ENCODE measurements at regions not wholly inside any gene's neighbourhood (a gene's known extent, or its start where the extent isn't known, plus 50 kb on each side); places are given as distances from the start of the nearest gene placed in this dataset.

DNA sequence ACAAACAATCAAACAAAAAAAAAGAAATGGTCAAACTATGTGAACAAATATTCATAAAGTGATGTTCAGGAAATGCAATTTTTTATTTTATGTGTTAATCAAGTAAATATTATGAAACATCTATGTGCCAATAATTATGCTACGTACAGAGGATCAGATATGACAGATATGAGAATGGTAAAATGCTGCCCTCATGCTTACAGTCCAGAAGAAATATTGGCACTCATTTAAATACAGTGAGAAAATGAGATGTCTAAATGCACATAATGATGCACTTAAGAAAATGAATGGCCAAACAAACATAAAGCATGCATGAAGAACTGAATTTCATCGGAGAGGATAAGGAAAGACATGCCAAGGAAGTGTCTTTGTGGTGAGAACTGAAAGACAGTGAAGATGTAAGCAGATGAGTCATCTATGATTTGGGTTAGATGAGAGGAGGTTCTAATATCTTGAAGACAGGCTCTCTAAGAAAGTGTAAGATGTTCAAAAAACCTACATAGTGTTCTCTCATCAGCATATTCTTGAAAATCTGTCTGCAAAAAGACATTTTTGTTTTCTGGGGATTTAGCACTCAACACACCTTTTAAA is 1231.1 kb upstream of the ACO1 start:
- no peak for DNase-seq (ENCODE audit: extremely low spot score)

DNA sequence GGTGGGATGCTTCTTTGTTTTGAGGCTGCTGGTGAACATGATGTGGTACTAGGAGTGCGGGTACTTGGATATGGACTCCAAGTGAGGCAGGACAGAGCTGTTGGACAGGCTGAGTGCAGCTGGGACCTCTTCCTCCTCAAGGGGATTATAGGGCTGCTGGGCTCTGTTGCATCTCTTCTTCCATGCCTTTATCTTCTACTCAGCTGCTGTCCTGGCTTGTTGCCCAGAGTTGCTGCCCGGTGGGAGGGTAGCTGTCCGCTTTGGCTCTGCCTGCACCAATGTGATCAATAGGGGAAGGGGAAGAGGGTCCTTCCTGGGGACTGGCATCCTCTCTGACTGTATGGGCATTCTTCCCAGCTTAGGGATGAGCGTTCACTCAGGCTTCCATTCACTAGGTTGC is 1217.9 kb upstream of the ACO1 start:
- Histone ChIP-seq H3K4me3 (no peak overlapping the region), H3K27me3 (no peaks in the 10 kb centered on the region), H3K4me1 (no peaks in the 10 kb centered on the region), H3K9me3 (no peaks in the 10 kb centered on the region), H3K36me3 (no peaks in the 10 kb centered on the region), H3K27ac (replicated peaks in 1 of 4) (no peak overlapping the region)
- DNase-seq (ENCODE audit: extremely low spot score), result no peak
- WGBS, result 87% methylated on average over 4 of the region's 4 CpGs
- TF ChIP-seq POLR2A (IDR thresholded peaks at IDR 0.05; ENCODE audit: low read depth) (no peak), POLR2AphosphoS5 (IDR thresholded peaks at IDR 0.05) (no peak), CTCF (IDR thresholded peaks at IDR 0.05) (no peak), EP300 (IDR thresholded peaks at IDR 0.05) (no peak)
- intact Hi-C loops (cut with DNase I), result no loop called here

More for the DNA sequence above, 1231.1 kb upstream of the ACO1 start:
- Histone ChIP-seq H3K4me3 (no peak overlapping the region), H3K27ac (replicated peaks in 1 of 4) (no peak overlapping the region), H3K4me1 (no peaks in the 10 kb centered on the region), H3K9me3 (no peaks in the 10 kb centered on the region), H3K36me3 (no peaks in the 10 kb centered on the region), H3K27me3 (no peaks in the 10 kb centered on the region)
- 55% methylated on average over 2 of the region's 2 CpGs for WGBS
- intact Hi-C loops (cut with DNase I), result no loop called here
- TF ChIP-seq EP300 (IDR thresholded peaks at IDR 0.05), result no peak
- TF ChIP-seq CTCF (IDR thresholded peaks at IDR 0.05), result no peak
- no peak for TF ChIP-seq POLR2AphosphoS5 (IDR thresholded peaks at IDR 0.05)
- no peak for TF ChIP-seq POLR2A (IDR thresholded peaks at IDR 0.05; ENCODE audit: low read depth)

DNA sequence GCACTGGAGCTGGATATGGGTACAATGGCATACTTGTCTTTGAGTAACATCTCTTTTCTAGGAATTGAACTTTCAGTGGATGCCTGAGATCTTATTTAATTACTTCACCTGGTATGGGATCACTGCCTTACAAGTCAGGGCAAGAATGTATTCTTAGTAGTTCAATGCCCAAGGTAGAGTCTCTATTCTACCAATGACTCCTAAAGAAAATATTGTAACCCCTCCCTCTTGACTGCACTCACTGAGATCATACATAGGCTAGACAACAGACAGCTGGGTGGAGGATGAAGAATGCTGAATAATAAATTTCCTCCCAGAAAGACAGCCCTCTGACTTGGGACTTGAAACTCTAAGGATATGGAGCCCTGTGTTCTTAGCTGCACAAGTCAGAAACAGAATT is 1216.3 kb upstream of the ACO1 start:
- no peak for DNase-seq (ENCODE audit: extremely low spot score)

GRCh38 chr9:31174681-31175080 is 1209.8 kb upstream of the ACO1 start:
- no peaks in the 10 kb centered on the region for H3K4me1 ChIP-seq
- H3K27ac ChIP-seq (replicated peaks in 1 of 4), result no peak overlapping the region
- intact Hi-C loops (cut with DNase I), result no loop called here
- 87% methylated on average over 2 of the region's 2 CpGs for WGBS
- no peaks in the 10 kb centered on the region for H3K36me3 ChIP-seq
- no peak for DNase-seq (ENCODE audit: extremely low spot score)
- H3K9me3 ChIP-seq, result no peaks in the 10 kb centered on the region
- TF ChIP-seq POLR2AphosphoS5 (IDR thresholded peaks at IDR 0.05) (no peak), CTCF (IDR thresholded peaks at IDR 0.05) (no peak), POLR2A (IDR thresholded peaks at IDR 0.05; ENCODE audit: low read depth) (no peak), EP300 (IDR thresholded peaks at IDR 0.05) (no peak)
- H3K27me3 ChIP-seq, result no peaks in the 10 kb centered on the region
- no peak overlapping the region for H3K4me3 ChIP-seq

More for the DNA sequence above, 1216.3 kb upstream of the ACO1 start:
- Histone ChIP-seq H3K36me3 (no peaks in the 10 kb centered on the region), H3K9me3 (no peaks in the 10 kb centered on the region), H3K27ac (replicated peaks in 1 of 4) (no peak overlapping the region), H3K4me1 (no peaks in the 10 kb centered on the region), H3K4me3 (no peak overlapping the region), H3K27me3 (no peaks in the 10 kb centered on the region)
- no peak for TF ChIP-seq EP300 (IDR thresholded peaks at IDR 0.05)
- no peak for TF ChIP-seq CTCF (IDR thresholded peaks at IDR 0.05)
- TF ChIP-seq POLR2AphosphoS5 (IDR thresholded peaks at IDR 0.05), result no peak
- no peak for TF ChIP-seq POLR2A (IDR thresholded peaks at IDR 0.05; ENCODE audit: low read depth)
- intact Hi-C loops (cut with DNase I), result no loop called here

DNA sequence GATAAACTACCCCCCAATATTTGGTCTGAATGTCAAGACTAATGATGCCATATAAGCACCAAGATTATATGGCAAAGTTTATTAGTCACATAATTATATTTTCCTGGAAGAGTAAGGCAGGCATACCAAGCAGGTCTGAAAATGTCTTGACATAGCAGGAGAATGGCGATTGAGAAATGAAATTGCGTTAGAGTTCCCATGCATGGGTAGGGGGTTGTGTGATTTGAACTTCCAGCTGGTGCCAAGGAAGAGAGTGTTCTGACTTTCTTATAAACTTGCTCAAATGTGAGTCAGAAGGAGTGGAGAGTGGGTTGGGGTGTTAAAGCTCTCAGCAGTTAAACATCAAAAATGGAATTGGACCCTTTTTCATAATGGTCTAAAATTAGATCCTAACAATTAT is 1200.6 kb upstream of the ACO1 start:
- H3K4me1 ChIP-seq, result no peaks in the 10 kb centered on the region
- H3K27me3 ChIP-seq, result no peaks in the 10 kb centered on the region
- no peak overlapping the region for H3K4me3 ChIP-seq
- intact Hi-C loops (cut with DNase I), result no loop called here
- DNase-seq (ENCODE audit: extremely low spot score), result no peak
- no peak overlapping the region for H3K27ac ChIP-seq (replicated peaks in 1 of 4)
- TF ChIP-seq POLR2A (IDR thresholded peaks at IDR 0.05; ENCODE audit: low read depth) (no peak), POLR2AphosphoS5 (IDR thresholded peaks at IDR 0.05) (no peak), EP300 (IDR thresholded peaks at IDR 0.05) (no peak), CTCF (IDR thresholded peaks at IDR 0.05) (no peak)
- no peaks in the 10 kb centered on the region for H3K9me3 ChIP-seq
- WGBS, result 91% methylated on average over 2 of the region's 2 CpGs
- H3K36me3 ChIP-seq, result no peaks in the 10 kb centered on the region

Data from esophagus muscularis mucosa (tissue), 4 donors.